ENCODE measurements at regions not wholly inside any gene's neighbourhood (a gene's known extent, or its start where the extent isn't known, plus 50 kb on each side); places are given as distances from the start of the nearest gene placed in this dataset.
"Not testable (repeated sequence)": the region's sequence is repeated elsewhere in the genome, so short reads cannot be mapped to it uniquely, and the experiment has no call there.

- TF ChIP-seq, protein P1, sequence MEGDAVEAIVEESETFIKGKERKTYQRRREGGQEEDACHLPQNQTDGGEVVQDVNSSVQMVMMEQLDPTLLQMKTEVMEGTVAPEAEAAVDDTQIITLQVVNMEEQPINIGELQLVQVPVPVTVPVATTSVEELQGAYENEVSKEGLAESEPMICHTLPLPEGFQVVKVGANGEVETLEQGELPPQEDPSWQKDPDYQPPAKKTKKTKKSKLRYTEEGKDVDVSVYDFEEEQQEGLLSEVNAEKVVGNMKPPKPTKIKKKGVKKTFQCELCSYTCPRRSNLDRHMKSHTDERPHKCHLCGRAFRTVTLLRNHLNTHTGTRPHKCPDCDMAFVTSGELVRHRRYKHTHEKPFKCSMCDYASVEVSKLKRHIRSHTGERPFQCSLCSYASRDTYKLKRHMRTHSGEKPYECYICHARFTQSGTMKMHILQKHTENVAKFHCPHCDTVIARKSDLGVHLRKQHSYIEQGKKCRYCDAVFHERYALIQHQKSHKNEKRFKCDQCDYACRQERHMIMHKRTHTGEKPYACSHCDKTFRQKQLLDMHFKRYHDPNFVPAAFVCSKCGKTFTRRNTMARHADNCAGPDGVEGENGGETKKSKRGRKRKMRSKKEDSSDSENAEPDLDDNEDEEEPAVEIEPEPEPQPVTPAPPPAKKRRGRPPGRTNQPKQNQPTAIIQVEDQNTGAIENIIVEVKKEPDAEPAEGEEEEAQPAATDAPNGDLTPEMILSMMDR (IDR thresholded peaks at IDR 0.05), result no peak
- TF ChIP-seq POLR2A (IDR thresholded peaks at IDR 0.05) (no peak), POLR2AphosphoS5 (IDR thresholded peaks at IDR 0.05) (no peak)
- no peaks in the 10 kb centered on the region for H3K4me1 ChIP-seq (replicated peaks)
- no peak overlapping the region for H3K4me3 ChIP-seq
- no peak overlapping the region for H3K27ac ChIP-seq
- no peaks in the 10 kb centered on the region for H3K36me3 ChIP-seq
- intact Hi-C loops (cut with DNase I), result no loop called here
- no peaks in the 10 kb centered on the region for H3K9me3 ChIP-seq
- no peaks in the 10 kb centered on the region for H3K27me3 ChIP-seq (replicated peaks; ENCODE audit: insufficient read depth)
- WGBS, result 30% methylated on average over 3 of the region's 3 CpGs
- DNase-seq (ENCODE audit: low spot score), result no peak
These were observed 123.7 kb upstream of the COP1 start for GRCh38 chr1:176330782-176331181.

- Histone ChIP-seq H3K27me3 (replicated peaks; ENCODE audit: insufficient read depth) (no peaks in the 10 kb centered on the region), H3K4me3 (no peak overlapping the region), H3K27ac (no peak overlapping the region), H3K4me1 (replicated peaks) (no peaks in the 10 kb centered on the region), H3K9me3 (no peaks in the 10 kb centered on the region), H3K36me3 (no peaks in the 10 kb centered on the region)
- WGBS, result 72% methylated on average over 1 of the region's 1 CpG
- intact Hi-C loops (cut with DNase I), result no loop called here
- no peak for DNase-seq (ENCODE audit: low spot score)
- TF ChIP-seq POLR2A (IDR thresholded peaks at IDR 0.05) (no peak), POLR2AphosphoS5 (IDR thresholded peaks at IDR 0.05) (no peak)
- TF ChIP-seq, protein P1 (IDR thresholded peaks at IDR 0.05), result no peak
These were observed 118.6 kb upstream of the COP1 start for GRCh38 chr1:176325664-176326063.

- WGBS, result 71% methylated on average over 3 of the region's 3 CpGs
- Histone ChIP-seq H3K27ac (no peak overlapping the region), H3K9me3 (no peaks in the 10 kb centered on the region), H3K4me1 (replicated peaks) (no peaks in the 10 kb centered on the region), H3K36me3 (no peaks in the 10 kb centered on the region), H3K4me3 (no peak overlapping the region), H3K27me3 (replicated peaks; ENCODE audit: insufficient read depth) (no peaks in the 10 kb centered on the region)
- no peak for TF ChIP-seq POLR2AphosphoS5 (IDR thresholded peaks at IDR 0.05)
- intact Hi-C loops (cut with DNase I), result no loop called here
- DNase-seq (ENCODE audit: low spot score), result no peak
These were observed 116.4 kb upstream of the COP1 start for GRCh38 chr1:176323472-176323871.

GRCh38 chr1:176315519-176316220, 108.6 kb upstream of the COP1 start:
- no peaks in the 10 kb centered on the region for H3K4me1 ChIP-seq (replicated peaks)
- no peak overlapping the region for H3K4me3 ChIP-seq
- H3K36me3 ChIP-seq, result no peaks in the 10 kb centered on the region
- intact Hi-C loops (cut with DNase I), result no loop called here
- DNase-seq (ENCODE audit: low spot score), result no peak
- H3K27me3 ChIP-seq (replicated peaks; ENCODE audit: insufficient read depth), result no peaks in the 10 kb centered on the region
- 57% methylated on average over 3 of the region's 3 CpGs for WGBS
- no peak for TF ChIP-seq POLR2AphosphoS5 (IDR thresholded peaks at IDR 0.05)
- TF ChIP-seq, protein P1 (IDR thresholded peaks at IDR 0.05), result no peak
- TF ChIP-seq POLR2A (IDR thresholded peaks at IDR 0.05), result no peak
- no peak overlapping the region for H3K27ac ChIP-seq
- no peaks in the 10 kb centered on the region for H3K9me3 ChIP-seq

DNA sequence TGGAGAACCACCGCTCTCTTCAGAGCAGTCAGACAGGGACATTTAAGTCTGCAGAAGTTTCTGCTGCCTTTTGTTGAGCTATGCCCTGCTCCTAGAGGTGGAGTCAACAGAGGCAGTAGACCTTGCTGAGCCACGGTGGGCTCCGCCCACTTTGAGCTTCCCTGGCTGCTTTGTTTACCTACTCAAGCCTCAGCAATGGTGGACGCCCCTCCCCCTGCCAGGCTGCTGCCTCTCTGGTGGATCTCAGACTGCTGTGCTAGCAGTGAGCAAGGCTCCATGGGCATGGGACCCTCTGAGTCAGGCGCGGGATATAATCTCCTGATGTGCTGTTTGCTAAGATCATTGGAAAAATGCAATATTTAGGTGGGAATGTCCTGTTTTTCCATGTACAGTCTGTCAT, 89.5 kb upstream of the COP1 start:
- H3K4me1 ChIP-seq (replicated peaks); intact Hi-C loops (cut with DNase I); H3K27ac ChIP-seq; H3K9me3 ChIP-seq; H3K4me3 ChIP-seq; DNase-seq (ENCODE audit: low spot score); H3K27me3 ChIP-seq (replicated peaks; ENCODE audit: insufficient read depth); H3K36me3 ChIP-seq: not testable (repeated sequence)
- 95% methylated on average over 6 of the region's 6 CpGs for WGBS

DNA sequence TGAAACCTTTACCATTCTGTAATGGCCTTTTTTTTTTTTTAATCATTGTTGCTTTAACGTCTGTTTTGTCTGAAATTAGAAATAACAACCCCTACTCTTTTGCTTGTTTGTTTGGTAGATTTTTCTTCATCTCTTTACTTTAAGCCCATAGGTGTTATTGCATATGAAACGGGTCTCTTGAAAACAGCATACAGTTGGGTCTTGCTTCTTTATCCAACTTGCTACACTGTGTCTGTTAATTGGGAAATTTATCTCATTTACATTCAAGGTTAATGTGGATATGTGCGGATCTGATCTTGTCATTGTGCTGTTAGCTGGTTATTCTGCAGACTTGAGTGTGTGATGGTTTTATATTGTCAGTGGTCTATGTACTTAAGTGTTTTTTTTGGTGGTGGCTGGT, 78.9 kb upstream of the COP1 start:
- no peak for DNase-seq (ENCODE audit: low spot score)
- WGBS, result 86% methylated on average over 3 of the region's 3 CpGs

More for the DNA sequence above, 78.9 kb upstream of the COP1 start:
- no peaks in the 10 kb centered on the region for H3K9me3 ChIP-seq
- no peak overlapping the region for H3K4me3 ChIP-seq
- H3K27ac ChIP-seq, result no peak overlapping the region
- H3K4me1 ChIP-seq (replicated peaks), result no peaks in the 10 kb centered on the region
- intact Hi-C loops (cut with DNase I), result no loop called here
- no peaks in the 10 kb centered on the region for H3K36me3 ChIP-seq
- no peak for TF ChIP-seq POLR2AphosphoS5 (IDR thresholded peaks at IDR 0.05)
- TF ChIP-seq, protein P1 (IDR thresholded peaks at IDR 0.05), result no peak
- no peak for TF ChIP-seq POLR2A (IDR thresholded peaks at IDR 0.05)
- H3K27me3 ChIP-seq (replicated peaks; ENCODE audit: insufficient read depth), result no peaks in the 10 kb centered on the region

All from prostate gland (tissue), 2 donors.